DOHH2 (cell line): ENCODE measurements at regions not wholly inside any gene's neighbourhood (a gene's known extent, or its start where the extent isn't known, plus 50 kb on each side); places are given as distances from the start of the nearest gene placed in this dataset.

Experiments
- H3F3A ChIP-seq: fragments of 200-600 bp; sonication (generic), shearing (Covaris generic); 2 replicates; pipeline ENCODE4 v1.6.0; 2016; ENCODE audit warnings: antibody characterized with exemption, mild to moderate bottlenecking; ENCODE audit not compliant: control insufficient read depth, insufficient read depth
- H3K27ac ChIP-seq: fragments of 200-600 bp; sonication (generic); 2 replicates; pipeline ENCODE4 v1.5.1; 2014; ENCODE audit warnings: low read depth, mild to moderate bottlenecking, low read length, moderate library complexity
- H3K27me3 ChIP-seq: fragments of 200-600 bp; sonication (generic); 2 replicates; pipeline ENCODE4 v1.6.1; 2014; ENCODE audit warnings: mild to moderate bottlenecking, low read length, mixed read lengths; ENCODE audit not compliant: control insufficient read depth
- H3K36me3 ChIP-seq: fragments of 200-600 bp; sonication (generic); 2 replicates; pipeline ENCODE4 v1.6.1; 2014; ENCODE audit warnings: mild to moderate bottlenecking, low read length, moderate library complexity, mixed read lengths; ENCODE audit not compliant: control insufficient read depth
- H3K4me1 ChIP-seq: fragments of 200-600 bp; sonication (generic); 2 replicates; pipeline ENCODE4 v1.6.1; 2014; ENCODE audit warnings: mild to moderate bottlenecking, low read length, mixed read lengths; ENCODE audit not compliant: control insufficient read depth
- H3K4me2 ChIP-seq: fragments of 200-600 bp; sonication (generic); 2 replicates; pipeline ENCODE4 v1.6.0; 2014; ENCODE audit warnings: mild to moderate bottlenecking, low read length, moderate library complexity
- H3K4me3 ChIP-seq: fragments of 200-600 bp; sonication (generic); 2 replicates; pipeline ENCODE4 v1.5.1; 2014; ENCODE audit warnings: mild to moderate bottlenecking, low read length, mixed read lengths
- H3K79me2 ChIP-seq: fragments of 200-600 bp; sonication (generic); 2 replicates; pipeline ENCODE4 v1.6.1; 2014; ENCODE audit warnings: mild to moderate bottlenecking, low read length, mixed read lengths; ENCODE audit not compliant: control insufficient read depth
- H3K9me2 ChIP-seq: fragments of 200-600 bp; sonication (generic); replicated peaks from 2 replicates; pipeline ENCODE4 v1.6.1; 2014; ENCODE audit warnings: mild to moderate bottlenecking, low read length, mixed read lengths; ENCODE audit not compliant: control insufficient read depth
- H3K9me3 ChIP-seq: fragments of 200-600 bp; sonication (generic); 2 replicates; pipeline ENCODE4 v1.6.1; 2014; ENCODE audit warnings: antibody characterized with exemption, low read length, mixed read lengths; ENCODE audit not compliant: control insufficient read depth, insufficient read depth
- H4K20me1 ChIP-seq: fragments of 200-600 bp; sonication (generic); 2 replicates; pipeline ENCODE4 v1.6.0; 2014; ENCODE audit warnings: low read depth, mild to moderate bottlenecking, antibody characterized with exemption, low read length, moderate library complexity; ENCODE audit not compliant: control insufficient read depth, insufficient read depth
- EZH2phosphoT487 ChIP-seq: fragments of 200-600 bp; sonication (generic); IDR thresholded peaks from 2 replicates; pipeline ENCODE4 v1.6.1; 2017; ENCODE audit warnings: borderline replicate concordance, mild to moderate bottlenecking, antibody characterized with exemption, low read length, moderate library complexity, mixed read lengths
- TF ChIP-seq, protein P1 (sequence below): fragments of 200-600 bp; sonication (generic); IDR thresholded peaks from one replicate; pipeline ENCODE4 v1.5.1; 2014; ENCODE audit warnings: antibody characterized with exemption, mild to moderate bottlenecking, low read depth, low read length; ENCODE audit not compliant: poor library complexity, severe bottlenecking

DNA sequence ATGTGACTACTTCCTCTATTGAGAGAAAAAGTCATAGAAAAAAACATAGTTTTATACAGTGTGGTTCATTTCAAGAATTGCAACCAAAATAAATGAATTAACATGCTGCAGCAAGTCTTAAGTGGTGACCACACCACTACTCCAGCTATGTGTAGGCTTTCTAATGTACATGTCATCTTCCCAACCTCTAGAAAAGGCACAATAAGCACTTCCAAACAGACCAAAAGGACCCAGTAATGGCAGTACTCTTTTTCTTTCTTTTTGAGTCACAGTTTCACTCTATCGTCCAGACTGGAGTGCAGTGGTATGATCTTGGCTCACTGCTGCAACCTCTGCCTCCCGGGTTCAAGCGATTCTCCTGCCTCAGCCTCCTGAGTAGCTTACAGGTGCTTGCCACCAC lies 219.3 kb upstream of the KBTBD8 start:
- H3K36me3 ChIP-seq = no peaks in the 10 kb centered on the region
- no peaks in the 10 kb centered on the region; the same call in 1 of the 2 replicates for H3K27me3 ChIP-seq
- no peak overlapping the region for H3K4me3 ChIP-seq
- H3K4me2 ChIP-seq = no peak overlapping the region
- no peaks in the 10 kb centered on the region for H3K9me2 ChIP-seq
- H3K27ac ChIP-seq = no peak overlapping the region
- H4K20me1 ChIP-seq = no peaks in the 10 kb centered on the region
- no peaks in the 10 kb centered on the region for H3F3A ChIP-seq
- no peaks in the 10 kb centered on the region for H3K9me3 ChIP-seq
- H3K79me2 ChIP-seq = no peaks in the 10 kb centered on the region
- no peaks in the 10 kb centered on the region for H3K4me1 ChIP-seq
- TF ChIP-seq EZH2phosphoT487 = no peak
- TF ChIP-seq, protein P1, sequence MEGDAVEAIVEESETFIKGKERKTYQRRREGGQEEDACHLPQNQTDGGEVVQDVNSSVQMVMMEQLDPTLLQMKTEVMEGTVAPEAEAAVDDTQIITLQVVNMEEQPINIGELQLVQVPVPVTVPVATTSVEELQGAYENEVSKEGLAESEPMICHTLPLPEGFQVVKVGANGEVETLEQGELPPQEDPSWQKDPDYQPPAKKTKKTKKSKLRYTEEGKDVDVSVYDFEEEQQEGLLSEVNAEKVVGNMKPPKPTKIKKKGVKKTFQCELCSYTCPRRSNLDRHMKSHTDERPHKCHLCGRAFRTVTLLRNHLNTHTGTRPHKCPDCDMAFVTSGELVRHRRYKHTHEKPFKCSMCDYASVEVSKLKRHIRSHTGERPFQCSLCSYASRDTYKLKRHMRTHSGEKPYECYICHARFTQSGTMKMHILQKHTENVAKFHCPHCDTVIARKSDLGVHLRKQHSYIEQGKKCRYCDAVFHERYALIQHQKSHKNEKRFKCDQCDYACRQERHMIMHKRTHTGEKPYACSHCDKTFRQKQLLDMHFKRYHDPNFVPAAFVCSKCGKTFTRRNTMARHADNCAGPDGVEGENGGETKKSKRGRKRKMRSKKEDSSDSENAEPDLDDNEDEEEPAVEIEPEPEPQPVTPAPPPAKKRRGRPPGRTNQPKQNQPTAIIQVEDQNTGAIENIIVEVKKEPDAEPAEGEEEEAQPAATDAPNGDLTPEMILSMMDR = no peak

DNA sequence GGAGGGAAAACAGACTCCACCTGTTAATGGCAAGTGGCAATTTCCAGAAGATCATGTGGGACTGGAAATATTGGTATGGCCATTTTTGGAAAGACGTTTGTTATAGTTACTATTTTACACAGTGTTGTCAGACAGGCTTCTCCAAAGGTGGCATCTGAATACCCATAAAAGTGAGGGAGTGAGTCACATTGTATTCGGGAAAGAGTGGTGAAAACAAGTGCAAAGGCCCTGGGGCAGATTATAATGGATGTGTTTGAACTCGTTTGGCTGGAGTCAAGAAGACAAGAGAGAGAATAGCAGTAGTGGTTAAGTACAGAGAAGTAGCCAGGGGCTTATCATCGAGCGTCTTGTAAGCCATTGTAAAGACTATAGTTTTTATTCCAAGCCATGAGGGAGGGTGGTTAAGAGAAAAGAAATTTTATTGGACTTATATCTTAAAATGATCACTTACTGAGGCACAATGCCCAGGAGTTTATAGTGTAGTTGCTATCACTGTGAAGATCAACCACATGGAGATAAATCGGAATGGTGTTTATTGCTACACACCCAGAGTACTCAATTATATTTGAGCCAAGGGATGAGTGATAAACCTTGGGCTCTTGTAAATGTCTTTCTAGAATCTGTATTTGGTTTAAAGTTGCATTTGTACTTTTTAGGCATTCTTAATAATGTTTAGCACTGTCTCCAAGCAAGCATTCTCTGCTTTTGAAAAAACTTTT lies 212.8 kb upstream of the KBTBD8 start:
- no peaks in the 10 kb centered on the region for H3K27me3 ChIP-seq
- no peaks in the 10 kb centered on the region for H3K9me3 ChIP-seq
- H3K36me3 ChIP-seq = no peaks in the 10 kb centered on the region
- H3K4me2 ChIP-seq = no peak overlapping the region
- no peaks in the 10 kb centered on the region for H3F3A ChIP-seq
- no peak overlapping the region for H3K4me3 ChIP-seq
- TF ChIP-seq, protein P1 = no peak
- TF ChIP-seq EZH2phosphoT487 = no peak
- H3K4me1 ChIP-seq = no peaks in the 10 kb centered on the region
- no peaks in the 10 kb centered on the region for H3K79me2 ChIP-seq
- no peaks in the 10 kb centered on the region for H3K9me2 ChIP-seq
- H3K27ac ChIP-seq = no peak overlapping the region
- no peaks in the 10 kb centered on the region for H4K20me1 ChIP-seq

DNA sequence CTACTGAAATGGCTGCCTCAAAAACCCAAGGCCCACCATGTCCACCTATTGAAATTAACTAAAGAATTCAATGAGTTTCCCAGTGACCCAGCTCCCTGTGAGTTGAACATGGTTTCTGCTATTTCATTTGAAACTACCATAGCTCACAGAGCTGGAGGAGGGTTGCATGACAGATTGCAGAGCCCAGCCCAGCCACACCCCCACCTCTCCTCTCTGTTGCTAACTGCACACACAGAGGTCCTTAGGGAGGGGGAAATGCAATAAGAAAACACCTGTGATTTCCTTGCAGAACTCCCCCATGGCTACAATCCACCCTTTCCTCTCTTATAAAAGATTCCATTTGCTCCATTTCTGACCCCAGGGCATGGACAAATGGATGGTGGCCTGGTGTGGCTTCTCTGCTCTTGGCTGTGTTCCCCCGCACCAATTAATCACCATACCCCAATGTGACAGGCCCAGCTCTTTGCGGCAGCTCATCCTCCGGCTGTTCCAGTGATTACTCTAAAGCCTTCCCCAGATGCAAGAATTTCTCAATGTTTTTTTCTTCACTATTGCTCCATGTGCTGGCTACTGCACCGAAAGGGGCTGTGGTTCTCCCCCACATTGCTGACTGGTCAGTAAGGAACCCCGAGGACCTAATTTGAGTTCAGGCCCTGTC lies 208.4 kb upstream of the KBTBD8 start:
- H3K9me3 ChIP-seq = no peaks in the 10 kb centered on the region
- H3K27ac ChIP-seq = no peak overlapping the region
- no peak overlapping the region for H3K4me2 ChIP-seq
- H3K79me2 ChIP-seq = no peaks in the 10 kb centered on the region
- H3K27me3 ChIP-seq = no peaks in the 10 kb centered on the region
- no peak overlapping the region for H3K4me3 ChIP-seq
- H3K9me2 ChIP-seq = no peaks in the 10 kb centered on the region
- no peaks in the 10 kb centered on the region for H4K20me1 ChIP-seq
- H3K36me3 ChIP-seq = no peaks in the 10 kb centered on the region
- TF ChIP-seq, protein P1 = no peak
- TF ChIP-seq EZH2phosphoT487 = no peak
- H3K4me1 ChIP-seq = no peaks in the 10 kb centered on the region
- H3F3A ChIP-seq = no peaks in the 10 kb centered on the region
